HG03460 (cell line): ENCODE measurements at regions not wholly inside any gene's neighbourhood (a gene's known extent, or its start where the extent isn't known, plus 50 kb on each side); places are given as distances from the start of the nearest gene placed in this dataset.

Experiments used
- ATAC-seq: cut with Tn5 transposase; IDR thresholded peaks from one replicate; pipeline ENCODE4 v1.9.1; 2021; ENCODE audit not compliant: unreplicated experiment

- no peak for ATAC-seq
Observed at GRCh38 chr9:85263288-85263687, 478.5 kb downstream of the AGTPBP1 start.

- ATAC-seq: no peak
Observed at GRCh38 chr9:85262333-85262732, 479.4 kb downstream of the AGTPBP1 start.

- no peak for ATAC-seq
Observed at GRCh38 chr9:85260275-85260845, 481.4 kb downstream of the AGTPBP1 start.

- ATAC-seq: peak; percentile 76
Observed at GRCh38 chr9:85258823-85259370, 482.9 kb downstream of the AGTPBP1 start.

GRCh38 chr9:85258236-85258635 is 483.5 kb downstream of the AGTPBP1 start:
- no peak for ATAC-seq

GRCh38 chr9:85249313-85249621 is 492.5 kb downstream of the AGTPBP1 start:
- ATAC-seq: no peak

- no peak for ATAC-seq
Observed at GRCh38 chr9:85248514-85249312, 493.0 kb downstream of the AGTPBP1 start.

GRCh38 chr9:85246541-85246940 is 495.2 kb downstream of the AGTPBP1 start:
- no peak for ATAC-seq

- no peak for ATAC-seq
Observed at GRCh38 chr9:85244856-85245255, 496.9 kb downstream of the AGTPBP1 start.

GRCh38 chr9:85243977-85244376 is 497.8 kb downstream of the AGTPBP1 start:
- no peak for ATAC-seq

- no peak for ATAC-seq
Observed at GRCh38 chr9:85237478-85237877, 504.3 kb downstream of the AGTPBP1 start.

- no peak for ATAC-seq
Observed at GRCh38 chr9:85230081-85230480, 511.7 kb downstream of the AGTPBP1 start.

- no peak for ATAC-seq
Observed at GRCh38 chr9:85228111-85228855, 513.5 kb downstream of the AGTPBP1 start.

GRCh38 chr9:85225180-85225579 is 516.6 kb downstream of the AGTPBP1 start:
- no peak for ATAC-seq

- no peak for ATAC-seq
Observed at GRCh38 chr9:85224729-85225128, 517.0 kb downstream of the AGTPBP1 start.

GRCh38 chr9:85224301-85224700 is 517.5 kb downstream of the AGTPBP1 start:
- ATAC-seq: no peak

GRCh38 chr9:85223506-85224125 is 518.1 kb downstream of the AGTPBP1 start:
- no peak for ATAC-seq

GRCh38 chr9:85216601-85217000 is 525.2 kb downstream of the AGTPBP1 start:
- ATAC-seq: no peak

GRCh38 chr9:85215961-85216360 is 525.8 kb downstream of the AGTPBP1 start:
- no peak for ATAC-seq

- no peak for ATAC-seq
Observed at GRCh38 chr9:85215416-85215815, 526.3 kb downstream of the AGTPBP1 start.
